ENCODE measurements at regions not wholly inside any gene's neighbourhood (a gene's known extent, or its start where the extent isn't known, plus 50 kb on each side); places are given as distances from the start of the nearest gene placed in this dataset.
A peak's percentile ranks its signal among the peaks of the same experiment; 100 is the strongest.

DNA sequence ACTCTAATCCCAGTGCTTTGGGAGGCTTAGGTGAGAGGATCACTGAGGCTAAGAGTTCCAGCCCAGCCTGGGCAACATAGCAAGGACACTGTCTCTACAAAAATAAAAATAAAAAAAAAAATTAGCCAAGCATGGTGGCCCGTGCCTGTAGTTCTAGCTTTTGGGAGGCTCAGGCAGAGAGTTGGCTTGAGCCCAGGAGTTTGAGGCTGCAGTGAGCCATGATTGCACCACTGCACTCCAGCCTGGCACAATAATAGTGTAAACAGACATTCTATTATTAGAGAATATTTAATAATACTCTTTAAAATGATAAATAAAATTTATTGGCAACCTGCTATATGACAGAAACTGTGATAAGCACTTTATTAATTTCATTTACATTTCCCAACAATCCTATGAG is 908.9 kb downstream of the TUSC7 start:
- POLR2A ChIA-PET: no interaction called here
- TF ChIP-seq ARNT (IDR thresholded peaks at IDR 0.05) (no peak), TARDBP (IDR thresholded peaks at IDR 0.05) (no peak), BHLHE40 (IDR thresholded peaks at IDR 0.05; ENCODE audit: borderline replicate concordance) (no peak), CTBP1 (IDR thresholded peaks at IDR 0.05; ENCODE audit: borderline replicate concordance) (no peak), SP1 (IDR thresholded peaks at IDR 0.05) (no peak), HDGF (IDR thresholded peaks at IDR 0.05; ENCODE audit: borderline replicate concordance) (no peak), ZNF384 (IDR thresholded peaks at IDR 0.05) (no peak), FOXA1 (IDR thresholded peaks at IDR 0.05) (no peak), SUZ12 (IDR thresholded peaks at IDR 0.05) (no peak), L3MBTL2 (conservative IDR thresholded peaks at IDR 0.05) (no peak), FOXM1 (IDR thresholded peaks at IDR 0.05; ENCODE audit: borderline replicate concordance) (no peak), NFRKB (IDR thresholded peaks at IDR 0.05) (no peak), LEF1 (IDR thresholded peaks at IDR 0.05; ENCODE audit: borderline replicate concordance) (no peak), ELF4 (IDR thresholded peaks at IDR 0.05) (no peak)
- TF ChIP-seq, protein P1, sequence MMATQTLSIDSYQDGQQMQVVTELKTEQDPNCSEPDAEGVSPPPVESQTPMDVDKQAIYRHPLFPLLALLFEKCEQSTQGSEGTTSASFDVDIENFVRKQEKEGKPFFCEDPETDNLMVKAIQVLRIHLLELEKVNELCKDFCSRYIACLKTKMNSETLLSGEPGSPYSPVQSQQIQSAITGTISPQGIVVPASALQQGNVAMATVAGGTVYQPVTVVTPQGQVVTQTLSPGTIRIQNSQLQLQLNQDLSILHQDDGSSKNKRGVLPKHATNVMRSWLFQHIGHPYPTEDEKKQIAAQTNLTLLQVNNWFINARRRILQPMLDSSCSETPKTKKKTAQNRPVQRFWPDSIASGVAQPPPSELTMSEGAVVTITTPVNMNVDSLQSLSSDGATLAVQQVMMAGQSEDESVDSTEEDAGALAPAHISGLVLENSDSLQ (IDR thresholded peaks at IDR 0.05): no peak
- CTCF ChIA-PET: no interaction called here
- no peak for DNase-seq (ENCODE audit: extremely low spot score)

DNA sequence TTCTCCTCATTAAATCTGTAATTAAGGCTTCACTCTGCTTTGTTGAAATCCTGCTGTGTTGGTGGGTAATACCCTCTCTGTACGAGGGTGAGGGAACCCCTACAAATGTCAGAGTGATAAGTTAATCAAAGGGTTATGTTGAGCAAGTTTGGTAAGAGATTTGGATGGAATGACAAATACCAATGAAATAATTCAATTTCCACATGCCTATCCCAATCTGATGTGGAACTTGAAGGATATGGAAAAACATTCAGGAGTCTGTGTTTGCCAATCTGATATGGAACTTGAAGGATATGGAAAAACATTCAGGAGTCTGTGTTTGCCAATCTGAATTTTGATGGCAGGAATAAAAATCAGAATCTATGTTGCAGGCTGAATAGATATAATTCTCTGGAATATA is 910.2 kb downstream of the TUSC7 start:
- ChIA-PET CTCF (no interaction called here), POLR2A (no interaction called here)
- TF ChIP-seq TARDBP (IDR thresholded peaks at IDR 0.05) (no peak), ZNF384 (IDR thresholded peaks at IDR 0.05) (no peak), CTBP1 (IDR thresholded peaks at IDR 0.05; ENCODE audit: borderline replicate concordance) (no peak), ELF4 (IDR thresholded peaks at IDR 0.05) (no peak), BHLHE40 (IDR thresholded peaks at IDR 0.05; ENCODE audit: borderline replicate concordance) (no peak), FOXA1 (IDR thresholded peaks at IDR 0.05) (no peak), NFRKB (IDR thresholded peaks at IDR 0.05) (no peak), FOXK2 (IDR thresholded peaks at IDR 0.05) (no peak), ARNT (IDR thresholded peaks at IDR 0.05) (no peak), SUZ12 (IDR thresholded peaks at IDR 0.05) (no peak), HDGF (IDR thresholded peaks at IDR 0.05; ENCODE audit: borderline replicate concordance) (no peak), FOXM1 (IDR thresholded peaks at IDR 0.05; ENCODE audit: borderline replicate concordance) (no peak)
- DNase-seq (ENCODE audit: extremely low spot score): no peak

DNA sequence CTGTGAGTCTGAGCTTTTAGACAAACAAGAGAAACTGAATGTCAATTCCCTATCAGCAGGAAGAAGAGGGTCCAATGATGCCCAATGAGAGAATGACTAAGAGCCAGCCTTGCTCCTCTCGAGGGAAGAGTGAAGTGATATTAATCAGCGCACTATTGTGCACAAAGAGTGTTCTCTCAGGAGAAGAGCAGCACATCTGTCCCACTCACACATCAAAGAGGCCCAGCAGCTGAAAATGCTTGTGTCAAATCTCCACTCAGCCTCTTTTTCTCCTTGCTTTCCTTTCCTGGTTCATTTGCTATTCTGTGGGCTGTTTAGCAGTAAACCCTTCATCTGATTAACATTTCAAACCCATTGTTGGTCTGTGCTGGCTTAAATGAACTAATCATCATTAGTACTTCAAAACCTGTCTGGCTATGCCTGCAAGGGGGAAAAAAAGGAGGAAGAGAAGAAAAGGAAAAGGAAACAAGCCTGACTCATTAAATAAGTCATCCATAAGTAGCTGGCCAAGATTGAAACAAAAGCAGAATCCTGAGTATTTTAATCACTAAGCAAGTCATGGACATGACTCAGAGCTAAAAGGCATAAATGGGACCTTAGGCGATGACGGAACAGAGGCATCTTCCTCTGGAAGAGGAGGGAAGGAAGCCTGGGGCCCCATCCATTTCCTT is 912.7 kb downstream of the TUSC7 start:
- CTCF ChIA-PET: no interaction called here
- TF ChIP-seq SP1 (IDR thresholded peaks at IDR 0.05): no peak
- no peak for TF ChIP-seq HDGF (IDR thresholded peaks at IDR 0.05; ENCODE audit: borderline replicate concordance)
- TF ChIP-seq FOXM1 (IDR thresholded peaks at IDR 0.05; ENCODE audit: borderline replicate concordance): no peak
- no peak for TF ChIP-seq CTBP1 (IDR thresholded peaks at IDR 0.05; ENCODE audit: borderline replicate concordance)
- TF ChIP-seq ZNF384 (IDR thresholded peaks at IDR 0.05): no peak
- no peak for TF ChIP-seq TARDBP (IDR thresholded peaks at IDR 0.05)
- no peak for TF ChIP-seq ARNT (IDR thresholded peaks at IDR 0.05)
- TF ChIP-seq L3MBTL2 (conservative IDR thresholded peaks at IDR 0.05): no peak
- no peak for TF ChIP-seq BHLHE40 (IDR thresholded peaks at IDR 0.05; ENCODE audit: borderline replicate concordance)
- TF ChIP-seq ELF4 (IDR thresholded peaks at IDR 0.05): no peak
- no peak for TF ChIP-seq SUZ12 (IDR thresholded peaks at IDR 0.05)
- POLR2A ChIA-PET: no interaction called here
- DNase-seq (ENCODE audit: extremely low spot score): no peak

DNA sequence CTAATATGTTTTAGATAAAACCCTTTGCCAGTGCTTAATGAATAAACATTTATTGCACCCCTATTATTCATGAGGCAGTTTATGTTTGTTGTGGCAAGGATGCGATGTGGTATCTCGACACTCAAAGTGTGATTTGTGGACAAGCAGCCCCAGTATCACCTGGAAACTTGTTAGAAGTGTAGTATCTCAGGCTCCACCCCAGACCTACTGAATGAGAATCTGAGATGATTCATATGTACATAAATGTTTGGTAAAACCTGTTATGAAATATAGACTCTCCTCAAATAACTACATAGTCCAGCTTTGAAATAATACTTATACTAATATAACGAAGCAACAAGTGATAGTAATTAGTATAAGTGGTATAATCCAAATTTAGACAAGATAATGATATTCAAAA is 914.8 kb downstream of the TUSC7 start:
- CTCF ChIA-PET: no interaction called here
- TF ChIP-seq NFRKB (IDR thresholded peaks at IDR 0.05): no peak
- TF ChIP-seq HDGF (IDR thresholded peaks at IDR 0.05; ENCODE audit: borderline replicate concordance): no peak
- POLR2A ChIA-PET: no interaction called here
- DNase-seq (ENCODE audit: extremely low spot score): no peak

DNA sequence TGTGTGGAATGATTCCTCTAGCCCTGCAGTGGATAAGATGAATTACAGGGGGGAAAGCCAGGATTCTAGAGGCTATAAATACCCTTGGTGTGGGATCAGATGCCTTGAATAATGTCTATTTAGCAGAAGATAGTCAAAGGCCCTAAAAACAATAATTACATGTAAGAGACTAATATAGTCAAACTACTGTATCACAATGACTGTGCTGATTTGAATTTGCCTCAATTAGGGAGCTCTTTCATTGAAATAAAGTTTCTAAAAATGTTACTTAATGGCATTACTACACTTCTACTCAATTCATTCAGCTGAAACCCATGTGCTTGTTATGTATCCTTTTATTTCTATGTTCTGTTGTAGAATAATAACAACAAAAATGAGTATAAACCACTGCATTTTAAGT is 915.6 kb downstream of the TUSC7 start:
- ChIA-PET CTCF (no interaction called here), POLR2A (no interaction called here)
- DNase-seq (ENCODE audit: extremely low spot score): no peak
- no peak for TF ChIP-seq SP1 (IDR thresholded peaks at IDR 0.05)
- TF ChIP-seq ELF4 (IDR thresholded peaks at IDR 0.05): no peak
- no peak for TF ChIP-seq FOXM1 (IDR thresholded peaks at IDR 0.05; ENCODE audit: borderline replicate concordance)
- TF ChIP-seq FOXK2 (IDR thresholded peaks at IDR 0.05): no peak
- TF ChIP-seq LEF1 (IDR thresholded peaks at IDR 0.05; ENCODE audit: borderline replicate concordance): no peak
- TF ChIP-seq, protein P1 (IDR thresholded peaks at IDR 0.05): no peak
- no peak for TF ChIP-seq BHLHE40 (IDR thresholded peaks at IDR 0.05; ENCODE audit: borderline replicate concordance)
- TF ChIP-seq L3MBTL2 (conservative IDR thresholded peaks at IDR 0.05): no peak
- no peak for TF ChIP-seq HDGF (IDR thresholded peaks at IDR 0.05; ENCODE audit: borderline replicate concordance)
- TF ChIP-seq ARNT (IDR thresholded peaks at IDR 0.05): no peak

DNA sequence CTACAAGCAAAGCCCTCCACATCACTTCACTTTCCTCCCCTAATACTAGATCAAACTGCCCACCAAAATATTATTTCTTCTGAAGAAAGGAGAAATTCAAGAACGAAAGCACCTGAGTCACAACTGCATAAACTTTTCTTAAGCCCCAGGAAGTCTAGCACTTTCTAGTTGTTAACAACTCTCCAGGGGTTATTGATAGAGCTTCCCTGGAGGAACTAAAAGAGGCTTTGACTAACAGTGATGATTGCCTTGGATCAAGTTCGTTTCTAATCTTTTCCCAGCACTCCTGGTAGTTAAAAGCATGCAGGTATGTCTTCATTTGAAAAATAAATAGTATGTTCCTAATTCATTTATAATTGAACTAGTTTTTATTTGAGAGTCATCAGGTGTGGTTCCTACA is 917.0 kb downstream of the TUSC7 start:
- TF ChIP-seq ELF4 (IDR thresholded peaks at IDR 0.05) (no peak), L3MBTL2 (conservative IDR thresholded peaks at IDR 0.05) (no peak), ARNT (IDR thresholded peaks at IDR 0.05) (no peak), ZNF384 (IDR thresholded peaks at IDR 0.05) (no peak), TARDBP (IDR thresholded peaks at IDR 0.05) (no peak), CTBP1 (IDR thresholded peaks at IDR 0.05; ENCODE audit: borderline replicate concordance) (no peak), NFRKB (IDR thresholded peaks at IDR 0.05) (no peak)
- no peak for DNase-seq (ENCODE audit: extremely low spot score)
- ChIA-PET CTCF (no interaction called here), POLR2A (no interaction called here)

DNA sequence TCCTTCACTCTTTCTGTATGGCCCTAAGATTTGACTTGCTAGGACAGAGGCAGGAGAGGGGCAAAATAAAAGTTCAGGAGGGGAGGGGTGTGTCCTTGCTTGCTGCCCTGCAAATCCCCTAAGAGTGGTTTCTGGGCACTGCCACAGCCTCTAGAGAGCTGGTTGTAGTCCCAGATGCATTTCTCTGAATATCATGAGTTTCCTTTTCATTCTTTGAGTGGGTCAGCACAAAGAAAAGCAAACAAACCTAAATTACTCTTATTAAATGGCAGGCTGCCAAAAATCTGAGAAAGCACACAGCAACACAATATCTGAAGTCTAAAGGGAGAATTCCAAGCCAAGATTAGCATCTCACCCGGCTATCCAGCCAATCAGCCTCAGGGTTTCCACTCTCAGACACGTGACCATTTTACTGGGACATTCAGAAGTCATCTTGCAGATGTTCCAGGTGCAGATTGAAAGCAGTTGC is 919.3 kb downstream of the TUSC7 start:
- ChIA-PET POLR2A (no interaction called here), CTCF (no interaction called here)
- DNase-seq (ENCODE audit: extremely low spot score): peak; percentile 37
- TF ChIP-seq L3MBTL2 (conservative IDR thresholded peaks at IDR 0.05) (no peak), ARNT (IDR thresholded peaks at IDR 0.05) (no peak), ELF4 (IDR thresholded peaks at IDR 0.05) (no peak), SUZ12 (IDR thresholded peaks at IDR 0.05) (no peak), BHLHE40 (IDR thresholded peaks at IDR 0.05; ENCODE audit: borderline replicate concordance) (no peak), ZNF384 (IDR thresholded peaks at IDR 0.05) (no peak), HDGF (IDR thresholded peaks at IDR 0.05; ENCODE audit: borderline replicate concordance) (no peak), TARDBP (IDR thresholded peaks at IDR 0.05) (no peak), FOXM1 (IDR thresholded peaks at IDR 0.05; ENCODE audit: borderline replicate concordance) (no peak), FOXK2 (IDR thresholded peaks at IDR 0.05) (no peak), FOXA1 (IDR thresholded peaks at IDR 0.05) (no peak), CTBP1 (IDR thresholded peaks at IDR 0.05; ENCODE audit: borderline replicate concordance) (no peak), NFRKB (IDR thresholded peaks at IDR 0.05) (no peak), SP1 (IDR thresholded peaks at IDR 0.05) (no peak)
- TF ChIP-seq, protein P1 (IDR thresholded peaks at IDR 0.05): no peak
